MG63 (cell line): ENCODE measurements at regions not wholly inside any gene's neighbourhood (a gene's known extent, or its start where the extent isn't known, plus 50 kb on each side); places are given as distances from the start of the nearest gene placed in this dataset.
"Not testable (repeated sequence)": the region's sequence is repeated elsewhere in the genome, so short reads cannot be mapped to it uniquely, and the experiment has no call there.

Experiments
- DNase-seq: peaks from one replicate; pipeline ENCODE4 v3.0.0-alpha.2; 2020
- H3K27me3 ChIP-seq: fragments of 250-450 bp; sonication (Bioruptor Pico); 2 replicates; pipeline ENCODE4 v1.5.1; 2020; ENCODE audit warnings: mild to moderate bottlenecking, moderate library complexity
- H3K36me3 ChIP-seq: fragments of 250-450 bp; sonication (Bioruptor Pico); 2 replicates; pipeline ENCODE4 v1.5.1; 2020; ENCODE audit warnings: mild to moderate bottlenecking, moderate library complexity
- H3K4me3 ChIP-seq: fragments of 250-450 bp; sonication (Bioruptor Pico); 2 replicates; pipeline ENCODE4 v1.5.1; 2020; ENCODE audit warnings: mild to moderate bottlenecking, moderate library complexity
- H3K9me3 ChIP-seq: fragments of 250-450 bp; sonication (Bioruptor Pico); 2 replicates; pipeline ENCODE4 v1.5.1; 2020; ENCODE audit warnings: mild to moderate bottlenecking, moderate library complexity

GRCh38 chr2:129800285-129800684 is 179.2 kb upstream of the RAB6C start:
- no peak for DNase-seq
- no peak overlapping the region for H3K4me3 ChIP-seq

DNA sequence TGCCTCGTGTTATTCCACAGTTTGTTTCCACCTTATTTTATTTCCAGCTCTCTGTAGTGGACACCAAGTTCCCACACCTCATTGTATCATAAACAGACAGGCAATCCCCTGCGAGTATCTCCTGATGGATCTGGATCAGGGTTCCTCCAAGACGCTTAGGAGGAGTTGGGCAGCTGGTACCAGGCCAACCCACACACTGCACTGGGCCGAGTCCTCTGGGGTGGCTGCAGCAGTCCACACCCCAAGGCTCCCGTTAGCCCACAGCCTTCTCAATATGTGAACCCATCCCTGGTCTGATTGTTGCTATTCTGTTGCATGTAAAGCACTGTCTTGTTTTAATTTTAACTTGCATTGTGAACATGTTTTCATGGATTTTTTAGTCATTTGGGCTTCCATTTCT is 178.8 kb upstream of the RAB6C start:
- no peak overlapping the region for H3K4me3 ChIP-seq
- no peaks in the 10 kb centered on the region for H3K9me3 ChIP-seq
- no peaks in the 10 kb centered on the region for H3K27me3 ChIP-seq
- DNase-seq = no peak
- H3K36me3 ChIP-seq = no peaks in the 10 kb centered on the region

More at GRCh38 chr2:129800285-129800684, 179.2 kb upstream of the RAB6C start:
- no peaks in the 10 kb centered on the region for H3K27me3 ChIP-seq
- no peaks in the 10 kb centered on the region for H3K36me3 ChIP-seq
- H3K9me3 ChIP-seq = no peaks in the 10 kb centered on the region

- Histone ChIP-seq H3K4me3 (no peak overlapping the region), H3K9me3 (no peaks in the 10 kb centered on the region), H3K36me3 (no peaks in the 10 kb centered on the region), H3K27me3 (no peaks in the 10 kb centered on the region)
- DNase-seq = peak; percentile 78
Observed at GRCh38 chr2:129801575-129801974, 177.9 kb upstream of the RAB6C start.

DNA sequence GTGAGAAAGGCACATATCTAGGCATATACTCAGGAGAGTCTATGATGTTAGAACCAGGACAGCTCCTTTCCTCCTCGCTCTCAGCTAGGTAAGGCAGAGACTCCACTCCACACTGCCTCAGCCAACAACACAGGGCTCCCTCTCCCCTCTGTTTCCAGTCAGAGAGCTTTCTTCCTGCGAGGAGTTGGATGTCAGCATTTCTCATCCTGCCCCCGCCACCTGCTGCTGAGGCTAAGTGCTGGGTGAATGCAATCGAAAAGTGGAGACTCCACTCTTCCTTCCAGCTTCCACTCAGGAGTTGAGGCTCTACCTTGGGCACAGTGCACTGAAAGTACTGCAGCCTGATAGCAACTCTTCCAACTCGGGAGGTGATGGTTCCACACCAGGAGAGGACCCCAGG is 177.2 kb upstream of the RAB6C start:
- Histone ChIP-seq H3K27me3 (no peaks in the 10 kb centered on the region), H3K36me3 (no peaks in the 10 kb centered on the region)
- DNase-seq = no peak

GRCh38 chr2:129803032-129803431 is 176.4 kb upstream of the RAB6C start:
- Histone ChIP-seq H3K4me3 (no peak overlapping the region), H3K36me3 (no peaks in the 10 kb centered on the region)
- no peak for DNase-seq

More for the DNA sequence above, 177.2 kb upstream of the RAB6C start:
- H3K4me3 ChIP-seq = no peak overlapping the region
- H3K9me3 ChIP-seq = no peaks in the 10 kb centered on the region

DNA sequence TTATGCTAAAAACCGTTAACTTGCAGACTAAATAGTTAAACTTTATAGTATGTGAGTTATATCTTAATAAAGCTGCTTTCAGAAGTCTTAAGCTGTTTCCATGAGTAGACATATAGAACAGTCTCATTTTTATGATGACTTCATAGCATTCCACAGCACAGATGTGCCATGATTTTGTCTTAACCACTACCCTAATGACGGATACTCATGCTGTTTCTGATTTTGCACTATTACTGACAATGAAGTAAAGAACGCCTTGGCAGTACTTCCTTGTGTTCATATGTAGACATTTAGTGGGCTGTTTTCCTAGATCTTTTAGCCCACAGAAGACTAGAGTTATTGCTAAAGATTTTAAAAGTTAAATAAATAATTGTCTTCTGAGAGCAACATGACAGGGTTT is 175.6 kb upstream of the RAB6C start:
- H3K27me3 ChIP-seq = no peaks in the 10 kb centered on the region
- H3K36me3 ChIP-seq = no peaks in the 10 kb centered on the region
- DNase-seq = no peak
- no peaks in the 10 kb centered on the region for H3K9me3 ChIP-seq
- no peak overlapping the region for H3K4me3 ChIP-seq

More at GRCh38 chr2:129803032-129803431, 176.4 kb upstream of the RAB6C start:
- Histone ChIP-seq H3K9me3 (no peaks in the 10 kb centered on the region), H3K27me3 (no peaks in the 10 kb centered on the region)

- Histone ChIP-seq H3K9me3 (no peaks in the 10 kb centered on the region), H3K27me3 (0 out of 2 replicates have a peak, but pooled peaks cover 3% of the 10 kb centered on the region), H3K36me3 (no peaks in the 10 kb centered on the region), H3K4me3 (no peak overlapping the region)
- DNase-seq = no peak
Observed at GRCh38 chr2:129805899-129806298, 173.6 kb upstream of the RAB6C start.

DNA sequence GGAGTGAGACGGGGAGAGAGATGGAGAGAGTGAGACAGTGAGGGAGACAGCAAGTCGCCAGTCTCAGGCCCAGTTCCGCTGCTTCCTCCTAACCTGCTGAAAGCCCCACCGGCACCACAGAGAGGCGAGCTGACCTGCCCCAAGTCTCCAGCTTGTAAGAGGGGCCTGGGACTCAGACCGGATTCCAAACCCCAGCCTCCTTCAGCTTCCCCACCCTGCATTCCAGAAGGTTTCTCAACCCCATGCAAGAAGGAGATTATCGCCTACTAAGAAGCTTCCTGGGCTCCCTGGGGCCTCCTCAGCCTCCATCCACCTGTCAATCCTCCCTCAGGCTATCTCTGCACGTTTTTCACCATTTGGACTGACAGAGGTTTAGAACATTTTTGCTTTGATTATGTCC is 173.1 kb upstream of the RAB6C start:
- H3K36me3 ChIP-seq = no peaks in the 10 kb centered on the region
- H3K9me3 ChIP-seq = no peaks in the 10 kb centered on the region
- DNase-seq = no peak
- 0 out of 2 replicates have a peak, but pooled peaks cover 3% of the 10 kb centered on the region for H3K27me3 ChIP-seq
- no peak overlapping the region for H3K4me3 ChIP-seq

DNA sequence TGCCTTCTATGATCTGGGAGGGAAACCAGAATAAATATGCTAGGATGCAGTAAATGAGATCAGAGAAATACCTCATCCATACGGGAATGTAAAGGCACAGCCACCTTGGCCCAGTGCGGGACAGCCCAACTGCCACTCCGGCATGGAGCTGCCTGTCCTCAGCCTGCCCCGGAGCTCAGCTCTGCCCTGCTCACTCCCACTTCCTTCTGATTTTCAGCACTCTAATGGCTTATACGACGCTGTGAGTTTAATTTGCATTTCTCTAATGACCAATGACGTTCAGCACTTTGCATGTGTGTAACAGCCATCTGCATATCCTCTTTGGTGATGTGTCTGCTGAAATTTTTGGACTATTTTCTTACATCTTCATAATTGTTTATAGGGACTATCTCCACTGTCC is 172.5 kb upstream of the RAB6C start:
- H3K27me3 ChIP-seq = 0 out of 2 replicates have a peak, but pooled peaks cover 3% of the 10 kb centered on the region

GRCh38 chr2:129807642-129808338 is 171.7 kb upstream of the RAB6C start:
- not testable (repeated sequence) for DNase-seq, H3K27me3 ChIP-seq, H3K4me3 ChIP-seq, H3K36me3 ChIP-seq, H3K9me3 ChIP-seq

More for the DNA sequence above, 172.5 kb upstream of the RAB6C start:
- DNase-seq = no peak
- Histone ChIP-seq H3K4me3 (no peak overlapping the region), H3K36me3 (no peaks in the 10 kb centered on the region), H3K9me3 (no peaks in the 10 kb centered on the region)

DNA sequence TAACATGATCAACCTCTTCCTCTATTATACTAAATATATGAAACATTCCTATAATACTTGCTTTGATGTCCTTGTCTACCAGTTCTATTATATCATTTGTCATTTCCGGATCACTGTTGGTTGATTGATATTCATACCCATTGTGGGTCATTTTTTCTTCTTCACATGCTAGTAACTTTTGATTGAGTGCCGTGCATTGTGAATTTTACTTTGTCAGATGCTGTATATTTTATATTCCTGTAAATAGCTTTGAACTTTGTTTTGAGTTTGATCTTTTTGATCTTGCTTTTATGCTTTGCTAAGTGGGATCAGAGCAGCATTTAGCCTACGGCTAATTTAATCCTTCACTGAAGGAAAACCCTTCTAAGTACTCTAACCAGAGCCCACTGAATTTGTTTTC is 168.9 kb upstream of the RAB6C start:
- Histone ChIP-seq H3K4me3 (no peak overlapping the region), H3K27me3 (0 out of 2 replicates have a peak, but pooled peaks cover 3% of the 10 kb centered on the region), H3K9me3 (no peaks in the 10 kb centered on the region), H3K36me3 (no peaks in the 10 kb centered on the region)
- no peak for DNase-seq

GRCh38 chr2:129812071-129812470 is 167.4 kb upstream of the RAB6C start:
- Histone ChIP-seq H3K9me3 (no peaks in the 10 kb centered on the region), H3K4me3 (no peak overlapping the region), H3K27me3 (0 out of 2 replicates have a peak, but pooled peaks cover 3% of the 10 kb centered on the region), H3K36me3 (no peaks in the 10 kb centered on the region)
- DNase-seq = no peak

GRCh38 chr2:129812654-129813053 is 166.8 kb upstream of the RAB6C start:
- no peak overlapping the region for H3K4me3 ChIP-seq
- H3K27me3 ChIP-seq = 0 out of 2 replicates have a peak, but pooled peaks cover 3% of the 10 kb centered on the region
- no peaks in the 10 kb centered on the region for H3K9me3 ChIP-seq
- H3K36me3 ChIP-seq = no peaks in the 10 kb centered on the region
- DNase-seq = no peak

- Histone ChIP-seq H3K4me3 (no peak overlapping the region), H3K36me3 (no peaks in the 10 kb centered on the region), H3K9me3 (no peaks in the 10 kb centered on the region), H3K27me3 (0 out of 2 replicates have a peak, but pooled peaks cover 3% of the 10 kb centered on the region)
- no peak for DNase-seq
Observed at GRCh38 chr2:129813404-129813803, 166.1 kb upstream of the RAB6C start.

DNA sequence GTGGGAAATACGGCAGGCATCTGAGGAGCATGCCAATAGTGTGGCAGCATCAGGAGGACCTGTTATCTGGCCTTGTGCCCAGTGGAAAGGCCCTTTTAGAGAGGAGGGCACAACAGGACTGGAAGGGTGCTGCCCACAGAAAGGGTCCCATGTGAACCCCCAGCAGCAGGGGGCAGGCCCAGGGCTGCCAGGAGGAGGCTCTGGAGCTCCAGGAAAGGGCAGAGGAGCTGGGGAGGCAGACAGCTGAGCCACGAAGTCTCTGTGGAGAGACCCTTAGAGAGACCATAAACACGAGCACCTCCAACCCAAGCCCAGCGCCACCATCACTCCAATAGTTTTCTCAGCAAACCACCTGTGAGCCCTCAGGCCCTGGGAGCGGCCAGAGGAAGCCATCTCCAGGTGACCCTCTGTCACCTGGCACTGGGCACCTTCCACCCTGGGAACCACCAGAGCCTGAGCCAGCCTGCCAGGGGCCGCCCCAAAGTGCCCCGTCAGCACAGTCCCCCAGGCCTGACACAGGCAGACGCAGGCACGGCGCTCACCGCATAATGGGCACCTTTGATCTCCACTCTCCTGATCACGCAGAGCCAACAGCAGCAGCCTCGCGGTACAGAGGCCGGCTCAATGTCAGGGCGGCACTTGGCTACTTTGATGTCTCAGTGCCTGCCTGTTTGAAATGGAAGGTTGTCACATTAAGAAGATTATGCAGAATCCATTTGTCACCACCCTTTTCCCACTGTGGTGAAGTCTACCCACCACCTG is 162.5 kb upstream of the RAB6C start:
- Histone ChIP-seq H3K36me3 (no peaks in the 10 kb centered on the region), H3K9me3 (no peaks in the 10 kb centered on the region), H3K27me3 (no peaks in the 10 kb centered on the region), H3K4me3 (no peak overlapping the region)
- no peak for DNase-seq

- no peaks in the 10 kb centered on the region for H3K36me3 ChIP-seq
- H3K4me3 ChIP-seq = no peak overlapping the region
- no peaks in the 10 kb centered on the region for H3K9me3 ChIP-seq
- no peak for DNase-seq
- no peaks in the 10 kb centered on the region for H3K27me3 ChIP-seq
Observed at GRCh38 chr2:129819855-129820254, 159.6 kb upstream of the RAB6C start.

GRCh38 chr2:129820908-129821307 is 158.6 kb upstream of the RAB6C start:
- no peaks in the 10 kb centered on the region for H3K9me3 ChIP-seq
- H3K36me3 ChIP-seq = no peaks in the 10 kb centered on the region
- H3K27me3 ChIP-seq = no peaks in the 10 kb centered on the region
- DNase-seq = no peak
- no peak overlapping the region for H3K4me3 ChIP-seq

DNA sequence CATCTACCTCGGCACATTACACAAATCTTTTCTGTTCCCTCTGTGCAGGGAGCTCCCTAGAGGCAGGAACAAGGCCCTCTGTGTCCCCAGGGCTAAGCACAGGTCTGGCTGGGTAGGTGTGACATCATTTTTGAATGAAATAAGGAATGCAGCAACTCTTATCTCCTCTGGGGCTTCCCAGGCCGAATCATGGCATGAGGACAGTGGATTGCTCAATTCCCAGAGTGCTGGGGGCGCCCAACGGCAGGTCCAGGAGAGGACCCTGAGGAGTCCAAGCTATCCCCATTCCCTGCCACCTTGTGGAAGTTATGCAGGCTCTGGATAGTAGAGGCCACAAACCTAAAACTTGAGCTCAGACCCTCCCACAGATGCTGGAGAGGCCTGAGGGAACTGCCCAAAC is 158.0 kb upstream of the RAB6C start:
- no peaks in the 10 kb centered on the region for H3K36me3 ChIP-seq
- H3K27me3 ChIP-seq = no peaks in the 10 kb centered on the region
- H3K4me3 ChIP-seq = no peak overlapping the region
- H3K9me3 ChIP-seq = no peaks in the 10 kb centered on the region
- no peak for DNase-seq
